SH-SY5Y (cell line): ENCODE measurements at regions not wholly inside any gene's neighbourhood (a gene's known extent, or its start where the extent isn't known, plus 50 kb on each side); places are given as distances from the start of the nearest gene placed in this dataset.

Experiments
- GATA2 ChIP-seq: IDR thresholded peaks from 2 replicates; pipeline ENCODE4 v1.6.1; 2011; ENCODE audit warnings: mild to moderate bottlenecking, low read depth, low read length
- GATA3 ChIP-seq: IDR thresholded peaks from 2 replicates; pipeline ENCODE4 v1.6.1; 2011; ENCODE audit warnings: low read depth, mild to moderate bottlenecking, low read length, moderate library complexity

- no peak for TF ChIP-seq GATA3
- no peak for TF ChIP-seq GATA2
Measured at GRCh38 chr3:40829876-40830275, 305.1 kb downstream of the ZNF621 start.
